ENCODE measurements at regions not wholly inside any gene's neighbourhood (a gene's known extent, or its start where the extent isn't known, plus 50 kb on each side); places are given as distances from the start of the nearest gene placed in this dataset.

DNA sequence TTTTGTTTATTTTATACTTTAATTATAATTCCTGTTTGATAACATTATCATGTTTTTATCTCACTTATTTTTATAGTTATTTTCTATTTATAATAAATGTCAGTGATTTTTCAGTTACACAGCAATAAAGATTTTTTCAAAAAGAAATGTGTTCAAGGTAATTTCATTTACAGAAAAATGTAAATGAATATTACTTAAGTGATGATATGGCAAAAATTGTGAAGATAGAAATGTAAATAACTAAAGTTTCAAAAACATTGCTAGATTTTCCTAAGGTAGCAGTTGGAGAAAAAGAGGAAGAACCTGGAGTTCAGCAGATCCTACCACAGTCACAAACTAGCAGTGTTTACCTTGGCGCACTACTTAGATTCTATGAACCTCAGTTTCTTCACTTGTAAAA is 202.6 kb downstream of the RFPL4B start:
- Histone ChIP-seq H3F3A (replicated peaks; ENCODE audit: insufficient read depth) (no peaks in the 10 kb centered on the region), H2AFZ (ENCODE audit: low read depth) (no peak overlapping the region), H3K4me1 (ENCODE audit: control insufficient read depth in 1 of 2, insufficient read depth in 2 of 2, low read depth in 1 of 2, low read length in 1 of 2) (no peaks in the 10 kb centered on the region), H3K27ac (ENCODE audit: low read depth in 2 of 2, low read length in 1 of 2) (no peak overlapping the region), H3K4me2 (no peak overlapping the region), H3K36me3 (replicated peaks in 1 of 2; ENCODE audit: control insufficient read depth in 1 of 2, insufficient read depth in 2 of 2, low read length in 1 of 2) (no peaks in the 10 kb centered on the region), H3K79me2 (ENCODE audit: insufficient read depth) (no peaks in the 10 kb centered on the region), H3K9ac (no peak overlapping the region), H3K9me3 (no peaks in the 10 kb centered on the region), H4K20me1 (ENCODE audit: insufficient read depth) (no peaks in the 10 kb centered on the region), H3K4me3 (ENCODE audit: low read depth in 2 of 2, low read length in 1 of 2) (no peak overlapping the region), H3K27me3 (ENCODE audit: insufficient read depth) (no peaks in the 10 kb centered on the region), H3K9me2 (no peaks in the 10 kb centered on the region)
- no peak for TF ChIP-seq MXI1 (IDR thresholded peaks at IDR 0.05; ENCODE audit: low read depth, low read length)
- TF ChIP-seq, protein P1, sequence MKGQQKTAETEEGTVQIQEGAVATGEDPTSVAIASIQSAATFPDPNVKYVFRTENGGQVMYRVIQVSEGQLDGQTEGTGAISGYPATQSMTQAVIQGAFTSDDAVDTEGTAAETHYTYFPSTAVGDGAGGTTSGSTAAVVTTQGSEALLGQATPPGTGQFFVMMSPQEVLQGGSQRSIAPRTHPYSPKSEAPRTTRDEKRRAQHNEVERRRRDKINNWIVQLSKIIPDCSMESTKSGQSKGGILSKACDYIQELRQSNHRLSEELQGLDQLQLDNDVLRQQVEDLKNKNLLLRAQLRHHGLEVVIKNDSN (IDR thresholded peaks at IDR 0.05; ENCODE audit: borderline replicate concordance, low read depth), result no peak
- TF ChIP-seq RAD21 (IDR thresholded peaks at IDR 0.05; ENCODE audit: low read length), result no peak
- no peak for TF ChIP-seq NRF1 (IDR thresholded peaks at IDR 0.05; ENCODE audit: low read depth, low read length)
- TF ChIP-seq, protein P2, sequence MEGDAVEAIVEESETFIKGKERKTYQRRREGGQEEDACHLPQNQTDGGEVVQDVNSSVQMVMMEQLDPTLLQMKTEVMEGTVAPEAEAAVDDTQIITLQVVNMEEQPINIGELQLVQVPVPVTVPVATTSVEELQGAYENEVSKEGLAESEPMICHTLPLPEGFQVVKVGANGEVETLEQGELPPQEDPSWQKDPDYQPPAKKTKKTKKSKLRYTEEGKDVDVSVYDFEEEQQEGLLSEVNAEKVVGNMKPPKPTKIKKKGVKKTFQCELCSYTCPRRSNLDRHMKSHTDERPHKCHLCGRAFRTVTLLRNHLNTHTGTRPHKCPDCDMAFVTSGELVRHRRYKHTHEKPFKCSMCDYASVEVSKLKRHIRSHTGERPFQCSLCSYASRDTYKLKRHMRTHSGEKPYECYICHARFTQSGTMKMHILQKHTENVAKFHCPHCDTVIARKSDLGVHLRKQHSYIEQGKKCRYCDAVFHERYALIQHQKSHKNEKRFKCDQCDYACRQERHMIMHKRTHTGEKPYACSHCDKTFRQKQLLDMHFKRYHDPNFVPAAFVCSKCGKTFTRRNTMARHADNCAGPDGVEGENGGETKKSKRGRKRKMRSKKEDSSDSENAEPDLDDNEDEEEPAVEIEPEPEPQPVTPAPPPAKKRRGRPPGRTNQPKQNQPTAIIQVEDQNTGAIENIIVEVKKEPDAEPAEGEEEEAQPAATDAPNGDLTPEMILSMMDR (IDR thresholded peaks at IDR 0.05), result no peak
- TF ChIP-seq RFX5 (IDR thresholded peaks at IDR 0.05; ENCODE audit: low read length), result no peak
- TF ChIP-seq NFIC (IDR thresholded peaks at IDR 0.05; ENCODE audit: borderline replicate concordance), result no peak
- TF ChIP-seq JUND (IDR thresholded peaks at IDR 0.05), result no peak
- TF ChIP-seq RCOR1 (IDR thresholded peaks at IDR 0.05; ENCODE audit: low read length), result no peak
- TF ChIP-seq, protein P3, sequence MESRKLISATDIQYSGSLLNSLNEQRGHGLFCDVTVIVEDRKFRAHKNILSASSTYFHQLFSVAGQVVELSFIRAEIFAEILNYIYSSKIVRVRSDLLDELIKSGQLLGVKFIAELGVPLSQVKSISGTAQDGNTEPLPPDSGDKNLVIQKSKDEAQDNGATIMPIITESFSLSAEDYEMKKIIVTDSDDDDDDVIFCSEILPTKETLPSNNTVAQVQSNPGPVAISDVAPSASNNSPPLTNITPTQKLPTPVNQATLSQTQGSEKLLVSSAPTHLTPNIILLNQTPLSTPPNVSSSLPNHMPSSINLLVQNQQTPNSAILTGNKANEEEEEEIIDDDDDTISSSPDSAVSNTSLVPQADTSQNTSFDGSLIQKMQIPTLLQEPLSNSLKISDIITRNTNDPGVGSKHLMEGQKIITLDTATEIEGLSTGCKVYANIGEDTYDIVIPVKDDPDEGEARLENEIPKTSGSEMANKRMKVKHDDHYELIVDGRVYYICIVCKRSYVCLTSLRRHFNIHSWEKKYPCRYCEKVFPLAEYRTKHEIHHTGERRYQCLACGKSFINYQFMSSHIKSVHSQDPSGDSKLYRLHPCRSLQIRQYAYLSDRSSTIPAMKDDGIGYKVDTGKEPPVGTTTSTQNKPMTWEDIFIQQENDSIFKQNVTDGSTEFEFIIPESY (IDR thresholded peaks at IDR 0.05; ENCODE audit: borderline replicate concordance, low read depth), result no peak
- no peak for TF ChIP-seq FOXJ3 (CRISPR knock-in tag; IDR thresholded peaks at IDR 0.05)
- TF ChIP-seq MEF2A (IDR thresholded peaks at IDR 0.05; ENCODE audit: borderline replicate concordance, low read depth), result no peak
- no peak for TF ChIP-seq YY1 (IDR thresholded peaks at IDR 0.05; ENCODE audit: low read depth)
- TF ChIP-seq EZH2phosphoT487 (IDR thresholded peaks at IDR 0.05; ENCODE audit: borderline replicate concordance, low read depth), result no peak
- TF ChIP-seq TAF1 (IDR thresholded peaks at IDR 0.05; ENCODE audit: borderline replicate concordance, low read depth, low read length), result no peak
- TF ChIP-seq, protein P4, sequence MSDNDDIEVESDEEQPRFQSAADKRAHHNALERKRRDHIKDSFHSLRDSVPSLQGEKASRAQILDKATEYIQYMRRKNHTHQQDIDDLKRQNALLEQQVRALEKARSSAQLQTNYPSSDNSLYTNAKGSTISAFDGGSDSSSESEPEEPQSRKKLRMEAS (IDR thresholded peaks at IDR 0.05; ENCODE audit: low read depth), result no peak
- TF ChIP-seq ELF1 (IDR thresholded peaks at IDR 0.05), result no peak
- DNase-seq, result no peak
- CTCF ChIA-PET, result no interaction called here
- 96% methylated on average over 1 of the region's 1 CpG for WGBS (ENCODE audit: low lambda C conversion rate)
- POLR2A ChIA-PET, result no interaction called here

Measured in SK-N-SH (cell line).